ENCODE measurements at regions not wholly inside any gene's neighbourhood (a gene's known extent, or its start where the extent isn't known, plus 50 kb on each side); places are given as distances from the start of the nearest gene placed in this dataset.

DNA sequence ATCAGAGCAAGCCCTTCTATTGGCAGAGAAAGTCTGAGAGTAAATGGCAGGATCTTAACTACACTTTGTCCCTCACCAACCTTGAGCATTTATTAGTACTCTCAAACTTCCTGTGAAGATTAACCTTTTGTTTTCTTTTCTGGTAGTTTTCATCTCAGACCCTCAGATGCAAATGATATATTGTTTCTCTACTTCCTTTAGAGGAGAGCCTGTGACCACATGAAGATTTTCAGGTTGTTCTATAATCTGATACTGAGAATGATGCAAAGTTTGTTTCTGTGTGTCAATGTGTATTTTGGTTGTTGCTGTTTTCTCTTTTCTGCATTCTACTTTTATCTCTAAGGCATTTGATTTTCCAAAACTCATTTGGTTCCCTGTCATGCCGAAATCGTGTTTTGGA is 165.8 kb upstream of the CYSLTR1 start:
- no peak for DNase-seq

DNA sequence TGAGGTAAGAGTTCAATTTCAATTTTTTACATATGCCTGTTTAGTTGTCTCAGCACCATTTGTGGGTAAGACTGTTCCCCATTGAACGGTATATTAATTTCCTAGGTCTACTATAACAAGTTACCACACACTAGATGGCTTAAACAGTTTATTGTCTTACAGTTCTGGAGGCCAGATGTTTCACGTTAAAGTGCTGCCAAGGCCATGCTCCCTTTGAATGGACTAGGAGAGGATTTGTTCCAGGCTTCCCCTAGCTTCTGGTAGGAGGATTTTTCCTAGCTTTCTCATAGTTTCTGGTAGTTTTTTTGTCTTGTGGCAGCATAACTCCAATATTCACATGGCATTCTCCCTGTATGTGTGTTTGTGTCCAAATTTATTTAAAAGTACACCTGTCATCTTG is 149.3 kb upstream of the CYSLTR1 start:
- no peak for DNase-seq

DNA sequence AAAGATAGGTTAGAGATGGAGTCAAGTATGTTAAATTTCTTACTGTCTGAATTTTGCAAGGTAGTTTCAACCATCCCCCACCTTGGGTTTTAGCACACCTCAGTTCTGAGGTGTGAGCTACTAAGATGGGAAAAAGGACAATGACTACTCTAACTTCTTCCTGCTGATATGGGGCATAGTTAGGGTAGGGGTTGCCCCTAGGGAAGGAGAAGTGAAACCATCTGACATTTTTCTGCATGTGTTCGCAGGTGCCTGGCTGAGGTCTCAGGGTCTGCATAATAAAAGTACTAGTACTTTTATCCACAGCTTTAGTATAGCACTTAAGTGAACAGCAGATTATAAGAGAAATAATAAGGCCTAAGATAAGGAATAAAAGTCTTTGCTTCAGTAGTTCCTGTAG is 129.5 kb upstream of the CYSLTR1 start:
- no peak for DNase-seq

DNA sequence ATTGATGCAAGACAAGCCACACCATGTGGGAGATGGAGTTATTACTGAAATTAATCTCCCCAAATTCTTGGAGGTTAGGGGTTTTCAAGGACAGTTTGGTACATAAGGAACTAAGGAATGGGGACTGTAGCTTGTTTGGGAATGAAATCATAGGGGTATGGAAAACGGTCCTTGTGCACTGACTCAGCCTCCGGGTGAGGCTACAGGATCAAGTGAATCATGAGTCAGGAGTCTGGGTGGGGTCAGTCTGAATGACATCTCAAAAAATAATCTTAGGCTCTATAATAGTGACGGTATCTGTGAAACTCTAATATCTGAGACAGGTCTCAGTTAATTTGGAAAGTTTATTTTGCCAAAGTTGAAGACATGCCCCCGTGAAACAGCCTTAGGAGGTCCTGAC is 128.5 kb upstream of the CYSLTR1 start:
- DNase-seq, result no peak

DNA sequence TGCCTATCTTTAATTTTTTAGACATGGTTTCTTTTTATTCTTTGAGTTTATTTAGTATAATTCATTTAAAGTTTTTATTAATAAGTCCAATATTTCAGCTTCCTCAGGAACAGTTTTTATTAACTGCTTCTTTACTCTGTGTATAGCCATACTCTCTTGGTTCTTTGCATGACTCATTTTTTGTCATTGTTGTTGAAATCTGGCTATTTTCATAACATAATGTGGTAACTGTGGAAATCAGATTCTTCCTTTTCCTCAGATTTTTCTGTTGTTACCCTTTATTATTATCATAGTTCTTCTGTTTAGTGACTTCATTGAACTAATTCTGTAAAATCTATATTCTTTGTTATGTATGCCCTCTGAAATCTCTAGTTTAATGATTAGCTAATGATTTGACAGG is 124.9 kb upstream of the CYSLTR1 start:
- DNase-seq, result no peak

DNA sequence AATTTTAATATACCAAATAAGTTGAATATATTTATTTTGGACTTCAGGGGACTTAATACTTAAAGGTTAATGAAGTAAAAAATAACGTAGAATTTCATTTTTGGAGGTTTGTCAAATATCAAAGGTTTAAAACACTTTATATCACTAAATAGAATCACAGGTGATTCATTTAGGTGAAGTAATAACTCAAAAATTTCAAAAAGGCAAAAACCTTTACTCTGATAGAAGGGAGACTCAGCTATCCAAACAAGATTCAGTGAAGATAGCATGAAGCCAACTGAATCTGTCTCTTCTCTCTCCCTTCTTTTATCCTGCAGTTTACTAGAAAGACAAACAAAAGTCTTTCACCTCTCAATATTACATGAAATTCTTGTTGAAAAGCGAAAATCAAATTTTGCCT is 110.2 kb upstream of the CYSLTR1 start:
- no peak for DNase-seq

DNA sequence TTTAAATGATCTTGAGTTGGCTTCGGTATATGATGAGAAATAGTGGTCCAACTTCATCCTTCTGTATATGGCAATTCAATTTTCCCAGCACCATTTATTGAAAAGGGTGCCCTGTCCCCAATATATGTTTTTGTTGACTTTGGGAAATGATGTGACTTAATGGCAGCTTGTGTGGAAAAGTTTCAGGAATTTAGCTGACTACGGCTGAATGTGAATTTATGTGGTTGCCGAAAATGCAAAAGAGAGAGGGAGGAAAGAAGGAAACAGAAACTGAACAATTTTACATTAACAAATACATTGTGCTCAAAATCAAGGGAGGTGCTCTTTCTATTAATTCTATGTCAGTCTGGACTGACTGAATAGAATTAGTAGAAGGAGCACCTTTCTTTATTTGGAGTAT is 101.8 kb upstream of the CYSLTR1 start:
- no peak for DNase-seq

DNA sequence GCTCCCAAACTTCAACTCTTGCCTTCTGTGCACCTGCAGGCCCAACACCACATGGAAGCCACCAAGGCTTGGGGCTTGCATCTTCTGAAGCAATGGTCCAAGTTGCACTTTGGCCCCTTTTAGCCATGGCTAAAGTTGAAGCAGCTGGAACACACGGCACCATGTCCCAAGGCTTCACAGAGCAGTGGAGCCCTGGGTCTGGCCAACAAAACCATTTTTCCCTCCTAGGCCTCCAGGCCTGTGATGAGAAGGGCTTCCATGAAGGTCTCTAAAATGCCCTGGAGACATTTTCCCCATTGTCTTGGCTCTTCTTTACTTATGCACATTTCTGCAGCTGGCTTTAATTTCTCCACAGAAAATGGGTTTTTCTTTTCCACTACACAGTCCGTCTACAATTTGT is 61.3 kb upstream of the CYSLTR1 start:
- DNase-seq, result no peak

DNA sequence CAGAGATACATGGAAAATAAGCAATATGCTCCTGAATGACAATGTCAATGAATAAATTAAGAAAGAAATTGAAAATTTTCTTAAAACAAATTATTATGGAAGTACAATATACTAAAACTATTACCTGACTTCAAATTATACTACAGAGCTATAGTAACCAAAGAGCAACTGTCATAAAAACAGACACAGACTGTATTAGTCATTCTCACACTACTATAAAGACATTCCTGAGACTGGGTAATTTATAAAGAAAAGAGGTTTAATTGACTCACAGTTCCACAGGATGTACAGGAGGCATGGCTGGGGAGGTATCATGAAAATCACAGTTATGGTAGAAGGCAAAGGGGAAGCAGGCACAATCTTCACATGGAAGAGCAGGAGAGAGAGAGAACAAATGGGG is 60.0 kb upstream of the CYSLTR1 start:
- DNase-seq, result no peak

DNA sequence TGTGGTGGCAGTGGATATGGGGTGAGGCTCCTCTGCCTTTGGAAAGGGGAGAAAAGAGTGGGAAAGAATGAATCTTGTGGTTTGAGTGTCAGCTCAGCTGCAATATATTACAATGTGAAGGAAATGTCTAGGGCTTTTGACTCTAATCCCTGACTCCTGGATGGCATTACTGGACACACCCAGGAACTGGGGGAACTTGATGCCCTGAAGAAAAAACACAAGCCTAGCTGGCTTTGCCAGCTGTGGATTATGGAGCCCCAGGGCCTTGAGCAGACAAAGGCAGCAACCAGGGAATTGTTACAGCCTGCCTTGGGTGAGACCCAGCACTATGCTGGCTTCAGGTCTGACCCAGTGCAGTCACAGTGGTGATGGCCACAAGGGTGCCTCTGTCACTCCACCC is 57.1 kb upstream of the CYSLTR1 start:
- no peak for DNase-seq

DNA sequence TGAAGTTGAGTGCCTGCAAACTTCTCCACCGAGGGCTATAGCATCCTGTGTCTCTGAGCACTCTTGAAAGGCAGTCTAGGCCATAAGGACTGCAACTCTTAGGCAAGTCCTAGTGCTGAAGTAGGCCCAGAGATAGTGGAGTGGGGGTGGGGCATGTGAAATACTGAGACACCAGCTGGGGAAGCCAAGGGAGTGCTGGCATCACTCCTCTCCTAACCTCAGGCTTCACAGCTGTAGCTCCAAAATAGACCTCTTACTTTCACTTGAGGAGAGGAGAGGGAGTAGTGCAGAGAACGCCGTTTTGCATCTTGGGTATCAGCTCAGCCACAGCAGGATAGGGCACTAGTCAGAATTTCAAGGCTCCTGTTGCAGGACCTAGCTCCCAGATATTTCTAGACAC is 56.2 kb upstream of the CYSLTR1 start:
- DNase-seq, result no peak

DNA sequence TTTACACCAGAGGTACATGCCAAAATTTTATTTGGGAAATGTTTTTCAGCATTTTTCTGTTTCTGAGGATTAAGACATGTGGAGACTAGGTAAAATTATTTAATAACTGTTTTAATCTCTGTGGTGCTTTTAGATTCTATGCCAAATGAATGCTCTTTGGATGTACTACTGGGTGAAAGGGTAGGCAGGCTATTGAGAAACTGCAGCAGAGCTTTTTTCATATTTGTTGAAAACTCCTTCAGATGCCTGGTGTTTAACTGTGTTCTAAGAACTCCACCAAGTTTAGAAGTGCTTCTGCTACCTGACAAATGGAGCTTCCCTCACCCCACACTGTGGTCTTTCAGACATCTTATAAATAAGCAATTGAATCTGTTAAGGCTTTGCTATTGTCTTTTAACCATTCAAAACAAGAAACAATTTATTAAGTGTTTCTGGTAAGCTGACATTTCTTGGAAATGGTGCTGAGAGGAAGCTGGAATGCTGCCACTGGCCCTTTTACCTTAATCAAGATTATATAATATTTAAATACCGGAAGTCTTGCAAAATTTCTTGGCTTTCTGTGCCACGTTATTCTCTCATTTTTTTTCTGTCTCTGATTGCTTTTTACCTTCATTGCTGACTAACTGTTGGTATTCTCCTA is 51.2 kb upstream of the CYSLTR1 start:
- no peak for DNase-seq

Data from nucleus accumbens (tissue), 56 donors.